Hippocampal formation (tissue), 2 donors: ENCODE measurements at regions not wholly inside any gene's neighbourhood (a gene's known extent, or its start where the extent isn't known, plus 50 kb on each side); places are given as distances from the start of the nearest gene placed in this dataset.
"Not testable (repeated sequence)": the region's sequence is repeated elsewhere in the genome, so short reads cannot be mapped to it uniquely, and the experiment has no call there.

ENCODE experiments used
- DNase-seq, 2 donors: peaks; one replicate each; lab custom pipeline; 2025; lab: John Stamatoyannopoulos, UW

DNA sequence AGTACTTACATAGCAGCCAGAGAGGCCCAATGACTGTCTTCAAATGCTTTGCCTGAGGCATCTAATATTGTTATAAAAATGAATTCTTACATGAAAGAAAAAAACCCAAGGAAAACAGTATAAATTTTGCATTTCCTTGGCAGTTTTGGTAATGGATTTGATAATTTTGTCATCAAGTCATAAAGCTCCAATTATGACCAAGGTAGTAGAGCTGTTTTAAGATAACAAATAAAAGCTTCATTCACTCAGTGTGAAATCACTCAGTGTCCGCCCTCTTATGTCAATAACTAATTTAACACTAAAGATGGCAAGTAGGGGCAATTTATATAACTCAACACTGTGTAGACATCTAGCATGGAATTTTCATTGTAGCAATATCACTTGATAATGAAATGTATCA is 193.9 kb downstream of the ANKRD7 start:
- no peak for DNase-seq

DNA sequence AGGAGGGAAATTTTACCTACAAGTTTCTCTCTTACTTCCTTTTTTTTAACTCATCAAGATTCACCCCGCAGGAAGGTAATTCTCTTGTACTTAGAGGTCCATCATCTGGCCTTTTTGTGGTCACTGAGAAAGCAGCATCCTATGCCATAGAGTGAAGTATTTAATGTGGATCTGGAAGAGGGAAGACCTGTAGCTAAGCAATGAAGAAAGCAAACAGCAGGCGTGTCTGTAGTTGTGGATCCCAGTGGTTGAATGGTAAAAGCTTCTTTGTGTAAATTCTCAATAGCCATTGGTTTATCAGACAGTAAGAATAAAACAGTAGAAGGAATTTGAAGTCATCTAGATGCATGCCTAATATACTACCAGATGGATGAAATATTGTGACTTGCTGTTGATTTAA is 196.4 kb downstream of the ANKRD7 start:
- no peak for DNase-seq

DNA sequence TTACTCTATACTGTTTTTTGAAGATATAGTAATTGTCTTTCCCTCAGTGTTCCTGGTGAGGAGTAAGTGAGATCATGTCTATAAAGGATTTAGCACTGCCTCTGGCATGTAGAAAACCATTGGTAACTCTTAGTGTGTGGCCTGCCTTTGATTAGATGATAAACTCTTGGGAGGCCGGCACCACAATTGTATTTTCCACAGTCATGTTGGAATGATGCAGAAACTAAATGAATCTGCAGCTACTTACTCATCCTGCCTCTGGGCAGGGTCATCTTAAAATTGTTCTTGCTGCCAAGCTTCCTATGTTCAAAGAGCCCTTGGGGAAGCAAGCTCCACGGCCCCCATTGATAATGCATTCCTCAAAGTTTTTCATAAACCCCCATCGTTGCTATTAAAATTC is 204.6 kb downstream of the ANKRD7 start:
- no peak for DNase-seq

DNA sequence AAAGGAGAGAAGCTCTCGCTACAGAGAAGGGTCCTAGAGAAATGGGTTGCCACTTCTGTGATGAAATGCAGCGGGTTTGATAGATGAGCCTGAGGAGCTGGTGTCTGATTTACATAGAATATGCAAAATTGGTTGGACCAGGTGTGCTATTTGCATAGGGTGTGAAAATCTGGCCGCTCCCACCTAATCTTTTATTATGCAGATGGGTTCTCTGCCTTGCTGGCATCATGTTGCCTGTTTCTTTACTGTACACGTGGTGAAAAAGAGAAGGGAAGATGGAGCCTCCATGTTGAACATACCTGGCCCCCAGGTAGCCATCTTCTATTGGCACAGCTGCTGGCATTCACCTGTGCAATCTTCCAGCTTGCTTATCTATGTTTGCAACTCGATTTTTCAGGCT is 212.2 kb downstream of the ANKRD7 start:
- no peak for DNase-seq

DNA sequence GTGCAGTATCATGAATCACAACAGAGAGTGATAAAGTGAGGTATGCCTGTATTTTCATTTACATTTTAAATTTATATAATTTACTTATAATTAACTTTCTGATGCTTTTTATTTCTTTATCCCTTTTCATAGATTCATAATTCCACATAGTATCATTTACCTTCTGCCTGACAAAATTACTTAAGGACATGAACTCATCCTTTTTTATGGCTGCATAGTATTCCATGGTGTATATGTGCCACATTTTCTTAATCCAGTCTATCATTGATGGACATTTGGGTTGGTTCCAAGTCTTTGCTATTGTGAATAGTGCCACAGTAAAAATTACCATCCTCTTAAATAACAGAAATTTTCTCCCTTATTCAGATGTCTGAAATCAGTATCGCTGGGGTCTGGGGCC is 224.5 kb downstream of the ANKRD7 start:
- not testable (repeated sequence) for DNase-seq

DNA sequence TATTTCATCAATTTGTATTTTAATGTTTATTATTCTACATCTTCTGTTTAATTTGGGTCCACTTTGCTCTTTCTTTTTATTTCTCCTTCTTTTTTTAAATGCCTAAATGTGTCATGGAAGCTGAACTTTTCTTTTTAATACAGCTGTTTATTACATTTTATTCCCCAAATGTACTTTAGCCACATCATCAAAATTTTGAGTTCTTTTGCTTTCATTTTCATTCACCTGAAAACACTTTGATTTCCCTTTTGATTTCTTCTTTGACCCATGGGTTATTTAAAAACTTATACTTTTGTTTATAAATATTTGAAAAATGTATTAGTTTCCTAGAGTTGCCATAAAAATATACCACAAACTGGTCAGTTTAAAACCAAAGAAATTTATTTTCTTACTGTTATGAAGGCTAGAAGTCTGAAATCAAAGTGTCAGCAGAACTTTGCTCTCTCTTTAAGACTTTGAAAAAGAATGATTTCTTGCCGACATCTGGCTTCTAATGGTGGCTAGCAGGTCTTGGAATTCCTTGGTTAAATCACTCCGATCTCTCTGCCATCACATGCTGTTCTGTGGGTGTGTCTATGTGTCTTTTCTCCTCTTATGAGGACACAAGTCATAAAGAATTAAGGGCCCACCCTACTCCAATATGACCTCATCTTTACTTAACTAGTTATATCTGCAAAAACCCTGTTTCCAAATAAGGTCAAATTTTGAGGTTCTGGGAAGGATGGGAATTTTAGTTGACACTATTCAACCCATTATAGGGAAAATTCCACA is 225.5 kb downstream of the ANKRD7 start:
- no peak for DNase-seq

DNA sequence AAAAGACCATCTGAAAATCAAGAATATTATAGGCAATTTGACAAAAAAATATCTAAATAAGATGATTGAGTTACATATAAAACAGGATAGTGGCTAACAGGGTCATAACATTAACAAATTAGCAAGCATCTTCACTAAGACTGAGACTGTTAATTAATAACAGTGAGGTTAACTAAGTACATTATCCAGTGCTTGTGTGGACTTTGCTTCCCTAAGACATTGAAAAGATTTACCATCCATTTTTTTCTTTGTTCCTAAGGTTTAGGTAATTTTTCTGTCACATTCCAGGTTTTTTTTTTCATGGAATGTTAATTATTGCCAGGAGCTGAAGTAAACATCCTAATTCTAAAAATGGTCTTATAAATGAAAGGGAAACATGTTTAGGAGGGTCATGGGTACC is 227.6 kb downstream of the ANKRD7 start:
- DNase-seq, result no peak

DNA sequence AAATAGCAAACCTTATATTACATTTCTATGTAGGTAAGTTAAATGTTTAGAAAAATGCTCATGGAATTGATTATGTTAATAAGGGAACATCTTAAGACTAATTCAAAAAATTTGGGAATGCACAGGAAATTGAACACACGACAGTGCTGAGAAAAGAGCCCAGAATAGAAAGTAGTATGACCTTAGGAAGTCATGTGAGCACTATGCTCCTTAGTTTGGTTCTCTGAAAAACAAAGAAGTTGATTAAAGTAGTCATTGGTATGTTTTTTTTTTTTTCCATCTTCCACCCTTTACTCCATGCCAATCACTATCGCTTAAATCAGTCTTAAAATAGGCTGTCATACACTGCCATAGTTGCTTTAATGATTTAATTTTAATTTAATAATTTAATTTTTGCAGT is 242.9 kb downstream of the ANKRD7 start:
- DNase-seq, result no peak

DNA sequence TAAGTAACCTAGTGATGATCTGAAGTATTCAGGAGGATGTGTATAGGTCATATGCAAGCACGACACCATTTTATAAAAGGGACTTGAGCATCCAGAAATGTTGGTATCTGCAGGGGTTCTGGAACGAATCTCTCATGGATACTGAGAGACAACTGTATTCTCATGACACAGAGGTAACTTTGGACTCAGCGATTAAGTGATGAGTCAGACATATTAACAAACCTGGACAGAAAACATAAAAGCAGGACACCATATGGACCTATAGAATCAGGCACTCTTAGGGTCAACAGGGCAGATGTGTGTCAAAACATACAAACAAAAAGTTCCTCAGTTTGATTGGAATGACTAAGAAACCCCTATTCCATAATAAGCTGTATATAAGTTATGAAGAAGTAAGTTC is 248.1 kb downstream of the ANKRD7 start:
- DNase-seq, result no peak

DNA sequence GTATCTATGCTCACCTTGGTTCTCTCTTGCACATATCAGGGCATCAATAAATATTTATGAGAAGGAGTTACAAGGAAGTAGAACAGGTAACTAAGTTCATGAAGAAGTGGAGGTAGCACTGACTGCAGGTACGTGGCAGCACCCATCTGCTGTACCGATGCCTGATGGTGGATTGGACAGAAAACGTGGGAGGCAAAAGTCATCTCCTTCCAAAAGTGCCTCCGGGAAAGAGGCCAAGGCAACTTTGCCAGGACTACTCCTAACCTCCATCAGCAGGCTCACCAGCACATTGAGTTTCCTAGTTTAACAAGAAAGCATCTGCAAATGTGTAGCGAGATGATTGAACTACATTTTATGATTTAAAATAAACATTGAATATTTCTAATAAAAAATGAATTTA is 248.8 kb downstream of the ANKRD7 start:
- DNase-seq, result no peak

DNA sequence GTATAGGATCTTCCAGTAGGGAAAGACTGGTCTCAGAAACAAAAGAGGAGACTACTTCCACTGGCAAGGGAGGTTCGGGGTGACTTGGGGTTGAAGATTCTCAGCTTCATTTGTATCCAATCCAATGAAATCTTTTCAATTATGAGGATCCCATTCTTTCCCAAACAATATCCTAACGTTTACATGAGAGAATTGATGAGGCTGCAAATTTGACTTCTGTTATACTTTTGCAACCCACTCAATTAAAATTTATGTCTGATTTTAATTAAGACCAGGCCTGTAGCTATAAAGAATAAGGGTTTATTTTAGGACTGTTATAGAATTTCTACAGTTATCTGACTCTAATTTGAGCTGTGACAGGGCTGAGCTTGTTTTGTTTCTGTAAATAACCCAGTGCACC is 251.5 kb downstream of the ANKRD7 start:
- no peak for DNase-seq

DNA sequence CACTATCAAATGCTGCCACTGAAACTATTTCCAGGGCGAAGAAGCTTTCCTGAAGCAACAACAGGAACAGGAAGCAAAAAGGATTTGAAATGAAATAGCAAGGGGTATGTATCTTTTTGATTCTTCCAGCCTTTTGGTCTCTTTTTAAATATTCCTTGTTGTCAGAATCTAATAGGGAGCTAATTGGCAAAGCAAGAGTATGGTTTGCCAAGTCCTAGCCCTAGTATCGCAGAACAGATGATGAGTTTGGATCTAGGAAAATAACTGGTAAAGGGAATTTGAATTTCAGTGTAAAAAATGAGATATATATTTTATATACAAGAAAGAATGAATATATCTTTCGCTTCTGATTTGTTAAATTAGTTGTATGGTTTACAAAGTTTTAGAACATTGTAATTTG is 252.5 kb downstream of the ANKRD7 start:
- no peak for DNase-seq

DNA sequence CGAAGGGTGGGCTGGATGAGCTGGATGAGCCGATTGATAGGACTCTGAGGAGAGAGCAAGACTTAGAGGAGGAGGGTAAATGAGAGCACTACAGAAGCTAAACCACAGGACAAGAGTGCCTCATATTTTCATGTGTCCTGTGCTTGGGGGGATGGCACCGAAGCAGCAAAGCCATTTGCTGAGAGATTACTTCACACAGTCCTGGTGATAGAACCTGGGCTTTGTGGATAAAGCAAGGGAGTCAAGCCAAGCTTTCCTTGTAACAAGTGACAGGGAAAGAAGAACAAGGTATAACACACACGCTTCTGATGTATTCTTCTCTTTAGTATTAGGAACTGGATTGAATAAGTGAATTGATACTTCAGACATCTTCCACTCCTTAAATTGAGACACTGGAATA is 253.7 kb downstream of the ANKRD7 start:
- DNase-seq, result no peak

DNA sequence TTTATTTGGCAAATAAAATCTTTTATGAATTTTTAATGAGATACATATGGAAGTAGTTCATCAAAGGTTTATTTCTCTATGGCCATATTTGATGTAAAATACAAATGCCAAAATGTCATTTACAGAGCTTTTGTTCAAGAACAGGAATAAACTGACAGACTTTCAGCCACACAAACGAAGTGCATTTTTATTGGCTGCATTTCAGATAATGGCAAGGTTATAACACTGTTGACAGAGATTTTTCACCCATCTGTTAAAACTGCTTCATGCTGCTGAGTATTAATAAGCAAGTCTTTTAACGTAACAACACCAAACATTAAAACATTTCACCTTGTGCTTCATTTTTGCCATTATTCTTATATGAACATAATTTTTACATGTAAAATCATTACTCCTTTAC is 254.4 kb downstream of the ANKRD7 start:
- DNase-seq, result no peak

DNA sequence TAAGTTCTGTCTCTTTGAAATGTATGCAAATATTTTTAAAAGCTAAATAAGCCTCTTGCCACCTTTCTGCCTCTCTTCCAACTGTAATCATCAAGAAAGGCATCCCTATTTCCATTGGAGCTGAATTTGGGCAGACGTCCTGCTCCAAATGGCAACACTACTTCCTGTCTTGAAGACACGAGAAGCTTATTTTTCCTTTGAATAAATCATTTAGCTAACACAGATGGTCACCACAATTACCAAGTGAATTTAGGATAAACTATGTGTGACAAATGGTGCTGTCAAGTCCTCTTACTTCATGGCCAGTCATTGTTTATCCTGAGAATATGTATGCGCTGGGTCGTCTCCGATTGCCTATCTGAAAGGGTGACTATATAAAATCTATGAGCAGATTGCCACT is 268.0 kb downstream of the ANKRD7 start:
- no peak for DNase-seq

DNA sequence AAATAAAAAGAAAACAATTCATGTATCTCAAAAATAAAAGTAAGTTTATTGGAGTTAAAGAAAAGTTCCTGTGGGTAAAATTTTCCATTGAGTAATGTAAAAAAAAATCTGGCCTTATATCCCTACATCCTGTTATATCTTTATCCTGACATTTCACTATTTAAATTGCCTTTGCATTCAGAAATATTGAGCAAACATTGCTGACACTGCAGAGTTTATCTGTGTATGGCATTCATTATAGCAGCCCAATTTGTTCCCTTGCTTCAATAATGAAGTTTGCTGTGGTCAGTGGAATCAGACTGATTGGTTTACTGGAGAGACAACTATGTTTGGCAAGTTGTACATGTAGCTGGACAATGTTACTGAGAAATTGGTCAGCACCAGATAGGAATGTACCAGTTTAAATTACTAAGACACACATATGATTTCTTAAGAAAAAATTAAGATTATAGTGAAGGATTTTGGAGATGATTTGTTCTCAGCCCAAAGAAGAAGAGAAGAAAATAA is 271.7 kb downstream of the ANKRD7 start:
- DNase-seq, result no peak

DNA sequence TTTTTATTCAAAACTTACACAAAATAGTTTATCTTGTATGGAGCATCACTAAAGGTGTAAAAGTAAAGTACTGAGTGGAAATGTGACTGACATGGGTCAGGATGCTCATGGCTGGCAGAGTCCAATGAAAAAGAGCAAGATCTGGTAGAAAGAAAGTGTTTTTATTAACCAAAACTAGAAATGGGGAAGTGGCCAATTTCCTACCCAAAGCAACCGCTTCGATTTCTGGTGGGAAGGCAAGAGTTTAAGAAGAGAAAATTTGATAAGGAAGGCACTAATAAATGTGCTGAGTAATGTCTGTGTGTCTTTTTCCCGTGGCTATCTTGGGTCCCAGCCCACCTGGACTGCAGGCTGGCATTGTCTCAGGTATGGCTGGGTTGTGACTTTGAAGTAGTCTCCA is 277.7 kb downstream of the ANKRD7 start:
- DNase-seq, result no peak

DNA sequence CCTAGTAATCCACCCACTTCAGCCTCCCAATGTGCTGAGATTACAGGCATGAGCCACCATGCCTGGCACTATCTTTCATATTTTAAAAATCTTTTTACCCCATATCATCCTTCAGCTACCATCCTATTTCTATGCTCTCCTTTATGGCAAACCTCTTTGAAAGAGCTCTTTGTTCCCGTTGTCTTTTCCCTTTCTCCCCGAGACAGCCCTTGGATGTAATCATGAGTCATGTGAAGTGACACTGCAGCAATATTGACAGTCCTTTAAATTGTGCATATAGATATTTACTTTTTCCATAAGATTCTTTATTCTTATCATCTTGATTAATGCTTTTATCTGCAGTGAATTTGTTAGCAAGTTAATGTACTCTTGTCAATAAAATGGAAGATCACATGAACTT is 286.6 kb downstream of the ANKRD7 start:
- no peak for DNase-seq

DNA sequence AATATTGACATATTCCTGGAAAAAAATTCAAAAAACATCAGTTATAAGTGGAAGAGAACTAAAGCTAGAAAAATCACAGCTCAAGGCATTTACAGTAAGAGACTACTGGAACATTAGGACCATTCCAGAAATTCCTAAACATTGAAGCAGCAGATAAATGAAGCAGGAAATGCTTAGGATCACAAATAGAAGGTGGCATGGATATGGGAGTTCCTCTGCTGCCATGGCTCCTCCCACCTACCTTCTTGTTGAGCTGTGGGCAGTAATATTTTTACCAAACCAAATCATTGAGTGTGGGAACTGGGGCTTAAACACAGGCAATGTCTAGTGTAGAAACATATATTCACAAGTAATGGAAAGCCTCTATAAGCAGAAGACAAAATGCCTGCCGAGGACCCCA is 292.8 kb downstream of the ANKRD7 start:
- DNase-seq, result no peak

DNA sequence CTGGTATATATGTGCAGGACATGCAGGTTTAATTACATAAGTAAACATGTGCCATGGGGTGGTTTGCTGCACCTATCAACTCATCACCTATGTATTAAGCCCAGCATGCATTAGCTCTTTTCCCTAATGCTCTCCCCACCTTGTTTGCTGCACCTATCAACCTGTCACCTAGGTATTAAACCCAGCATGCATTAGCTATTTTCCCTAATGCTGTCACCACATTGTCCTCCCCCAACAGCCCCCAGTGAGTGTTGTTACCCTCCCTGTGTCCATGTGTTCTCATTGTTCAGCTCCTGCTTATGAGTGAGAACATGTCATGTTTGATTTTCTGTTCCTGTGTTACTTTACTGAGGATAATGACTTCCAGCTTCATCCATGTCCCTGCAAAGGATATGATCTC is 300.5 kb downstream of the ANKRD7 start:
- DNase-seq, result no peak

DNA sequence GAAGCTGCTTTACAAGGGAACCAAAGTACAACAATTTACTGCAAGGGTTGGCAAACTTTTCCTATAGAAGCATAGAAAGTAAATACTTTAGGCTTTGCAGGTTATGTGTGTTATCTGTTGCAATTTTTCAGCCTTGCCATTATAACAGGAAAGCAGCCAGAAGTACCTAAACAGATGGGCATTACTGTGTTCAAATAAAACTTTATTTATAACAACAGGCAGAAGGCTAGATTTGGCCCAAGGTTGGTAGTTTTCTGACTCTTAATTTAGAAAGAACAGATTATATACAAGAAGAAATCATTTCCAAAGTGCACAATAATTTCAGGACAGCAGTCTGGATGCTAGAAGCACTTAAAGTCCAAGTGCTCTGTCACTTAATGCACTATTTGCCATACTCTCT is 307.1 kb downstream of the ANKRD7 start:
- DNase-seq, result no peak

DNA sequence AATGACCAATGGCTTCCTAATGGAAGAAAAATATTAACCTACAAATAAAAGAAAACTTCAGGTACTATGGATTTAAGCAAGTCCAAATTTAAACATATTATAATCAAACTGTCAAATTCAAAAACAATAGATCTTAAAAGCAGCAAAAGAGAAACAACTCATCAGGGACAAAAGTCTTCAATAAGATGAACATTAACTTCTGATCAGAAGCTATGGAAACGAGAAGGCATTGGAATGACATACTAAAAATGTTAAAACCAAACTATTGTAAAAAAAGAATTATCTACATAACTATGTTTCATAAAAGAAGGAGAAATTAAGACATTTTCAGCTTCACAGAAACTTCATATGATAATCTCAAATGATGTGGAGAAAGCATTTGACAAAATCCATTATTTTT is 334.7 kb downstream of the ANKRD7 start:
- DNase-seq, result no peak

DNA sequence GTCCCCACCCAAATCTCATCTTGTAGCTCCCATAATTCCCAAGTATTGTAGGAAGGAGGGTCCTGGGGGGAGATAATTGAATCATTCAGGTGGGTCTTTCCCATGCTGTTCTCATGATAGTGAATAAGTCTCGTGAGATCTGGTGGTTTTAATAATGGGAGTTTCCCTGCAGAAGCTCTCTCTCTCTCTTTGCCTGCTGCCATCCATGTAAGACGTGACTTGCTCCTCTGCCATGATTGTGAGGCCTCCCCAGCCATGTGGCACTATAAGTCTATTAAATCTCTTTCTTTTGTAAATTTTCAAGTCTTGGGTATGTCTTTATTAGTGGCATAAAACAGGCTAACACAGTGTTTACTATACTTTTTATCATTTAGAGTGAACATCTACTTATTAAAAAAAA is 338.8 kb downstream of the ANKRD7 start:
- DNase-seq, result no peak

DNA sequence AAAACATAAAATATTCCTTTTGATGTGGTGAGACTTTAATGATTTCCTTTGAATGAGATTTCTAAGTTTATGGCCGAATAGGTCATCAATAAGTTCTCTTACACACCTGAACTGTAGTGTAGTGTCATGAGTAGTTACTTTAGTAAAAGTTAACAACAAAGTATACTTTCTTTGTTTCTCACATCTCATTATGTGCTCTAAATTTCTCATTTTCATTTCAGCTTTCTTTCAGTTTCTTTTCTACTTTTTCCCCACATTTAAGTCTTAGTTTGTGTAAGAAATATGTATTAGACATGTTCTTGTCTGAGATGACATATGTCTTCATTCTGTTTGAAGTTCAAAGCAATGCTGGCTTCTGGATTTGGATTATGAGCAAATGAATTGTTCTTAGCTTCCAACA is 348.1 kb downstream of the ANKRD7 start:
- DNase-seq, result no peak
